ENCODE measurements at regions not wholly inside any gene's neighbourhood (a gene's known extent, or its start where the extent isn't known, plus 50 kb on each side); places are given as distances from the start of the nearest gene placed in this dataset.
A peak's percentile ranks its signal among the peaks of the same experiment; 100 is the strongest.
"Not testable (repeated sequence)": the region's sequence is repeated elsewhere in the genome, so short reads cannot be mapped to it uniquely, and the experiment has no call there.

- Mint-ChIP-seq H3K9me3 (peaks cover 2% of the 10 kb centered on the region), H3K4me3 (peak overlapping the region; percentile 64), H3K36me3 (peaks cover 14% of the 10 kb centered on the region), H3K27ac (peak overlapping the region; percentile 96), H3K4me1 (peaks cover 56% of the 10 kb centered on the region), H3K27me3 (peaks cover 10% of the 10 kb centered on the region)
- DNase-seq, result no peak
- CTCF ChIA-PET, result interaction anchor here (1.8 kb wide), 1 partner anchor 9 kb away, joined by 12 read pairs; no protein-coding TSS in a partner anchor
Observed at GRCh38 chr10:6928586-6928985, 348.5 kb upstream of the PRKCQ start.

- peaks cover 2% of the 10 kb centered on the region for H3K9me3 Mint-ChIP-seq
- DNase-seq, result no peak
- CTCF ChIA-PET, result interaction anchor here (1.0 to 1.5 kb wide), 4 partner anchors 8 to 485 kb away, joined by 3 to 7 read pairs (median 4); partner anchors contain the start of gene SFMBT2
- peak overlapping the region; percentile 42 for H3K4me3 Mint-ChIP-seq
- peaks cover 56% of the 10 kb centered on the region for H3K4me1 Mint-ChIP-seq
- H3K36me3 Mint-ChIP-seq, result peaks cover 14% of the 10 kb centered on the region
- peak overlapping the region; percentile 96 for H3K27ac Mint-ChIP-seq
- no peaks in the 10 kb centered on the region for H3K27me3 Mint-ChIP-seq
Observed at GRCh38 chr10:6926971-6927370, 346.9 kb upstream of the PRKCQ start.

GRCh38 chr10:6925146-6925545 is 345.1 kb upstream of the PRKCQ start:
- Mint-ChIP-seq H3K27me3 (peaks cover 7% of the 10 kb centered on the region), H3K36me3 (peaks cover 10% of the 10 kb centered on the region), H3K4me3 (peak overlapping the region; percentile 36), H3K27ac (no peak overlapping the region), H3K9me3 (peaks cover 2% of the 10 kb centered on the region), H3K4me1 (peaks cover 60% of the 10 kb centered on the region)
- CTCF ChIA-PET, result interaction anchor here (0.6 to 1.3 kb wide), 4 partner anchors 10 to 492 kb away, joined by 3 to 4 read pairs (median 3); no protein-coding TSS in a partner anchor
- DNase-seq, result no peak

- Mint-ChIP-seq H3K27ac (no peak overlapping the region), H3K27me3 (peaks cover 11% of the 10 kb centered on the region), H3K9me3 (peaks cover 2% of the 10 kb centered on the region), H3K4me1 (peaks cover 54% of the 10 kb centered on the region), H3K36me3 (peaks cover 4% of the 10 kb centered on the region), H3K4me3 (no peak overlapping the region)
- CTCF ChIA-PET, result interaction anchor here (1.3 kb wide), 1 partner anchor 492 kb away, joined by 3 read pairs; no protein-coding TSS in a partner anchor
- no peak for DNase-seq
Observed at GRCh38 chr10:6924166-6924565, 344.1 kb upstream of the PRKCQ start.

- not testable (repeated sequence) for H3K36me3 Mint-ChIP-seq, H3K4me3 Mint-ChIP-seq, DNase-seq, H3K27ac Mint-ChIP-seq, H3K9me3 Mint-ChIP-seq
- Mint-ChIP-seq H3K4me1 (peaks cover 28% of the 10 kb centered on the region), H3K27me3 (peaks cover 11% of the 10 kb centered on the region)
- CTCF ChIA-PET, result interaction anchor here (1.0 to 5.1 kb wide), 10 partner anchors 9 to 496 kb away, joined by 3 to 56 read pairs (median 4); partner anchors contain the start of gene SFMBT2
Observed at GRCh38 chr10:6921026-6921425, 340.9 kb upstream of the PRKCQ start.

- H3K4me1 Mint-ChIP-seq, result peaks cover 21% of the 10 kb centered on the region
- peaks cover 11% of the 10 kb centered on the region for H3K27me3 Mint-ChIP-seq
- CTCF ChIA-PET, result interaction anchor here (0.5 to 5.1 kb wide), 44 partner anchors 8 to 763 kb away, joined by 3 to 56 read pairs (median 3); partner anchors contain the start of gene SFMBT2
- peak; percentile 85 for DNase-seq
- H3K9me3 Mint-ChIP-seq, result no peaks in the 10 kb centered on the region
- no peak overlapping the region for H3K27ac Mint-ChIP-seq
- H3K36me3 Mint-ChIP-seq, result no peaks in the 10 kb centered on the region
- H3K4me3 Mint-ChIP-seq, result no peak overlapping the region
Observed at GRCh38 chr10:6920072-6921019, 340.3 kb upstream of the PRKCQ start.

GRCh38 chr10:6919077-6919476 is 339.0 kb upstream of the PRKCQ start:
- no peak overlapping the region for H3K27ac Mint-ChIP-seq
- peaks cover 11% of the 10 kb centered on the region for H3K27me3 Mint-ChIP-seq
- no peaks in the 10 kb centered on the region for H3K36me3 Mint-ChIP-seq
- peaks cover 13% of the 10 kb centered on the region for H3K4me1 Mint-ChIP-seq
- no peak overlapping the region for H3K4me3 Mint-ChIP-seq
- CTCF ChIA-PET, result interaction anchor here (0.6 to 5.1 kb wide), 25 partner anchors 8 to 768 kb away, joined by 3 to 56 read pairs (median 4); partner anchors contain the start of gene SFMBT2
- DNase-seq, result no peak
- no peaks in the 10 kb centered on the region for H3K9me3 Mint-ChIP-seq

- CTCF ChIA-PET, result interaction anchor here (0.7 to 5.1 kb wide), 26 partner anchors 8 to 769 kb away, joined by 3 to 56 read pairs (median 4); partner anchors contain the start of gene SFMBT2
- DNase-seq, result peak; percentile 82
- H3K27ac Mint-ChIP-seq, result no peak overlapping the region
- H3K4me3 Mint-ChIP-seq, result no peak overlapping the region
- H3K9me3 Mint-ChIP-seq, result no peaks in the 10 kb centered on the region
- peaks cover 13% of the 10 kb centered on the region for H3K4me1 Mint-ChIP-seq
- H3K36me3 Mint-ChIP-seq, result no peaks in the 10 kb centered on the region
- H3K27me3 Mint-ChIP-seq, result peaks cover 11% of the 10 kb centered on the region
Observed at GRCh38 chr10:6918305-6918704, 338.2 kb upstream of the PRKCQ start.

GRCh38 chr10:6917125-6917524 is 337.0 kb upstream of the PRKCQ start:
- H3K27me3 Mint-ChIP-seq, result peaks cover 11% of the 10 kb centered on the region
- DNase-seq, result no peak
- H3K4me3 Mint-ChIP-seq, result no peak overlapping the region
- CTCF ChIA-PET, result interaction anchor here (1.3 to 3.5 kb wide), 3 partner anchors 204 to 500 kb away, joined by 3 to 23 read pairs (median 20); no protein-coding TSS in a partner anchor
- no peak overlapping the region for H3K27ac Mint-ChIP-seq
- peaks cover 13% of the 10 kb centered on the region for H3K4me1 Mint-ChIP-seq
- H3K9me3 Mint-ChIP-seq, result no peaks in the 10 kb centered on the region
- H3K36me3 Mint-ChIP-seq, result no peaks in the 10 kb centered on the region

GRCh38 chr10:6916601-6917000 is 336.5 kb upstream of the PRKCQ start:
- DNase-seq, result no peak
- Mint-ChIP-seq H3K27ac (no peak overlapping the region), H3K36me3 (no peaks in the 10 kb centered on the region), H3K27me3 (peaks cover 13% of the 10 kb centered on the region), H3K4me1 (peaks cover 13% of the 10 kb centered on the region), H3K4me3 (no peak overlapping the region), H3K9me3 (no peaks in the 10 kb centered on the region)
- CTCF ChIA-PET, result interaction anchor here (1.3 to 3.5 kb wide), 2 partner anchors 205 to 483 kb away, joined by 3 to 20 read pairs; no protein-coding TSS in a partner anchor

GRCh38 chr10:6915307-6915706 is 335.2 kb upstream of the PRKCQ start:
- CTCF ChIA-PET, result interaction anchor here (0.6 to 1.0 kb wide), 3 partner anchors 10 to 206 kb away, joined by 3 read pairs; no protein-coding TSS in a partner anchor
- H3K27me3 Mint-ChIP-seq, result peaks cover 17% of the 10 kb centered on the region
- no peak for DNase-seq
- no peaks in the 10 kb centered on the region for H3K9me3 Mint-ChIP-seq
- H3K27ac Mint-ChIP-seq, result no peak overlapping the region
- peaks cover 10% of the 10 kb centered on the region for H3K4me1 Mint-ChIP-seq
- no peak overlapping the region for H3K4me3 Mint-ChIP-seq
- H3K36me3 Mint-ChIP-seq, result no peaks in the 10 kb centered on the region

- DNase-seq, result no peak
- Mint-ChIP-seq H3K4me3 (no peak overlapping the region), H3K36me3 (no peaks in the 10 kb centered on the region), H3K4me1 (no peaks in the 10 kb centered on the region), H3K27ac (no peak overlapping the region), H3K9me3 (peaks cover 11% of the 10 kb centered on the region), H3K27me3 (peaks cover 12% of the 10 kb centered on the region)
- CTCF ChIA-PET, result interaction anchor here (1.4 kb wide), 1 partner anchor 69 kb away, joined by 3 read pairs; no protein-coding TSS in a partner anchor
Observed at GRCh38 chr10:6912929-6913328, 332.9 kb upstream of the PRKCQ start.

- CTCF ChIA-PET, result interaction anchor here (1.3 to 1.4 kb wide), 2 partner anchors 8 to 69 kb away, joined by 3 to 4 read pairs; no protein-coding TSS in a partner anchor
- Mint-ChIP-seq H3K4me1 (no peaks in the 10 kb centered on the region), H3K27me3 (peaks cover 12% of the 10 kb centered on the region), H3K36me3 (no peaks in the 10 kb centered on the region), H3K9me3 (peaks cover 13% of the 10 kb centered on the region), H3K27ac (no peak overlapping the region), H3K4me3 (no peak overlapping the region)
- no peak for DNase-seq
Observed at GRCh38 chr10:6912424-6912823, 332.3 kb upstream of the PRKCQ start.

GRCh38 chr10:6912021-6912420 is 331.9 kb upstream of the PRKCQ start:
- peaks cover 12% of the 10 kb centered on the region for H3K27me3 Mint-ChIP-seq
- H3K36me3 Mint-ChIP-seq, result no peaks in the 10 kb centered on the region
- H3K4me3 Mint-ChIP-seq, result no peak overlapping the region
- no peak for DNase-seq
- no peak overlapping the region for H3K27ac Mint-ChIP-seq
- CTCF ChIA-PET, result interaction anchor here (1.3 to 1.4 kb wide), 2 partner anchors 9 to 69 kb away, joined by 3 to 4 read pairs; no protein-coding TSS in a partner anchor
- peaks cover 13% of the 10 kb centered on the region for H3K9me3 Mint-ChIP-seq
- H3K4me1 Mint-ChIP-seq, result no peaks in the 10 kb centered on the region

All from activated naive CD4-positive, alpha-beta T cell treated with anti-CD3 and anti-CD28 coated beads, Interleukin-2, amount 10 ng/mL, durations not matched to agents 7 days and 5 days (primary cell).